ENCODE measurements at regions not wholly inside any gene's neighbourhood (a gene's known extent, or its start where the extent isn't known, plus 50 kb on each side); places are given as distances from the start of the nearest gene placed in this dataset.

- Histone ChIP-seq H3K27me3 (no peaks in the 10 kb centered on the region), H3K4me1 (no peaks in the 10 kb centered on the region), H3K36me3 (no peaks in the 10 kb centered on the region), H3K4me3 (no peak overlapping the region), H3K27ac (no peak overlapping the region), H3K9me3 (no peaks in the 10 kb centered on the region), H3K9ac (ENCODE audit: low read depth in 2 of 2, low read length in 2 of 2) (no peak overlapping the region)
- no peak for TF ChIP-seq CTCF (IDR thresholded peaks at IDR 0.05)
- intact Hi-C loops (cut with DNase I) = no loop called here
- no peak for DNase-seq
Observed at GRCh38 chr1:217373761-217374701, 256.9 kb downstream of the GPATCH2 start.

- DNase-seq = no peak
- Histone ChIP-seq H3K36me3 (no peaks in the 10 kb centered on the region), H3K9ac (ENCODE audit: low read depth in 2 of 2, low read length in 2 of 2) (no peak overlapping the region), H3K4me3 (no peak overlapping the region), H3K9me3 (no peaks in the 10 kb centered on the region), H3K4me1 (no peaks in the 10 kb centered on the region), H3K27me3 (no peaks in the 10 kb centered on the region), H3K27ac (no peak overlapping the region)
- no peak for TF ChIP-seq CTCF (IDR thresholded peaks at IDR 0.05)
- intact Hi-C loops (cut with DNase I) = no loop called here
Observed at GRCh38 chr1:217372049-217372970, 258.6 kb downstream of the GPATCH2 start.

- no peak for DNase-seq
- TF ChIP-seq CTCF (IDR thresholded peaks at IDR 0.05) = no peak
- Histone ChIP-seq H3K27me3 (no peaks in the 10 kb centered on the region), H3K9me3 (no peaks in the 10 kb centered on the region), H3K4me3 (no peak overlapping the region), H3K27ac (no peak overlapping the region), H3K36me3 (no peaks in the 10 kb centered on the region), H3K9ac (ENCODE audit: low read depth in 2 of 2, low read length in 2 of 2) (no peak overlapping the region), H3K4me1 (no peaks in the 10 kb centered on the region)
- intact Hi-C loops (cut with DNase I) = no loop called here
Observed at GRCh38 chr1:217370757-217371156, 260.1 kb downstream of the GPATCH2 start.

GRCh38 chr1:217369996-217370551 is 260.8 kb downstream of the GPATCH2 start:
- no peak overlapping the region for H3K27ac ChIP-seq
- H3K4me3 ChIP-seq = no peak overlapping the region
- no peaks in the 10 kb centered on the region for H3K27me3 ChIP-seq
- H3K4me1 ChIP-seq = no peaks in the 10 kb centered on the region
- H3K36me3 ChIP-seq = no peaks in the 10 kb centered on the region
- H3K9ac ChIP-seq (ENCODE audit: low read depth in 2 of 2, low read length in 2 of 2) = no peak overlapping the region
- DNase-seq = no peak
- no peaks in the 10 kb centered on the region for H3K9me3 ChIP-seq
- intact Hi-C loops (cut with DNase I) = no loop called here
- TF ChIP-seq CTCF (IDR thresholded peaks at IDR 0.05) = no peak

GRCh38 chr1:217369271-217369981 is 261.5 kb downstream of the GPATCH2 start:
- Histone ChIP-seq H3K4me1 (no peaks in the 10 kb centered on the region), H3K27ac (no peak overlapping the region), H3K9me3 (no peaks in the 10 kb centered on the region), H3K36me3 (no peaks in the 10 kb centered on the region), H3K9ac (ENCODE audit: low read depth in 2 of 2, low read length in 2 of 2) (no peak overlapping the region), H3K4me3 (no peak overlapping the region), H3K27me3 (no peaks in the 10 kb centered on the region)
- intact Hi-C loops (cut with DNase I) = no loop called here
- TF ChIP-seq CTCF (IDR thresholded peaks at IDR 0.05) = no peak
- no peak for DNase-seq
